Midbrain (tissue), 1 donor: ENCODE measurements at regions not wholly inside any gene's neighbourhood (a gene's known extent, or its start where the extent isn't known, plus 50 kb on each side); places are given as distances from the start of the nearest gene placed in this dataset.
A peak's percentile ranks its signal among the peaks of the same experiment; 100 is the strongest.

Experiments used
- DNase-seq: peaks from one replicate; lab custom pipeline; 2025; lab: John Stamatoyannopoulos, UW

DNA sequence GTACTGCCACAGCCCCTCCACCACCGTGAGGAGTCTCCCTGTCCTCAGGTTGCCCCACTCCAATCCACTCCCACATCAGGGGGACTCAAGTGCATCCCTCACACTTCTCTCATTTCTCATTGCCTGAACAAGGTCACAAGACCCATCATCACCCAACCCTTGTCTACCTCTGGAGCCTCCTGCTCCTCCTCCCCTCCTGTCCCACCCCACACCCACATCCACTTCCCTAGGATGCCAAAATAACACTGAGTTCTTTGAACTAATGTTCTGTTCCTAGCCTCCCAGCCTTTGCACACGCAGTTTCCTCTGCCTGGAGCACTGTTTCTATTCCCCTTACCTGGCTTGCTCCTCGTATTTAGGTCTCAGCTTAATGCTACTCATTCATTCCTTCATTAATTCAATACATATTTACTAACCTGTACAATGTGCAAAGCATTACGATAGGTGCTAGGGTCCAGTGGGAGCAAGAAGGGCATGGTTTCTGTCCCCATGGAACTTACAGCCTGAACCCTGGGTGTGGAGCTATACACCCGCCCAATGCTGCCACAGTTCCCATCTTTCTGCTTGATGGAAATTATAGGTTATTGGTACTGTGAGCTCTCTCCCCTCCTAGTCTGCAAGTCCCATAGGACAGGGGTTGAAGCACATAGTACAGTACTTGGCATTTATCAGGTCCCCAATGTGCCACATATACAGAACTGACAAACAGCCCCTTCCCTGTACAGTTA is 96.1 kb upstream of the GRIK3 start:
- DNase-seq: no peak

DNA sequence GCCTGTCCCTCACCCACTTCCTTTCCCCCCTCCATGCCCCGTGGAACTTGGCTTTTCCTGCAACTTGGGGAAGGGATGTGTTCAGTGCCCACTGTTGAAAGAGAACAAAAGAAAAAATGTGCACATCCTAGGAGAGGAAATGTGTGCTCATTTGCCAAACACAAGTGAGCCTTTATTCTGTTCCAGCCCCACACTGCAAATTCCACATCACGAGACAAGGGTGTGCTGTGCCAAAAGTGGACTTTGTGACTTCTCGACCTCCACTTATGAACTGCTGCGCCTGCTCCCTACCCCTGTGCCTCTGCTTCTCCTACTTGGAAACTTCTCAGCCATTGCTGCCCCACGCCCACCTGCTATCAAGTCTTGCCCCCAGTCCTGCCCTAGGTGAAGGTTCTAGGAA is 97.0 kb upstream of the GRIK3 start:
- DNase-seq: no peak

DNA sequence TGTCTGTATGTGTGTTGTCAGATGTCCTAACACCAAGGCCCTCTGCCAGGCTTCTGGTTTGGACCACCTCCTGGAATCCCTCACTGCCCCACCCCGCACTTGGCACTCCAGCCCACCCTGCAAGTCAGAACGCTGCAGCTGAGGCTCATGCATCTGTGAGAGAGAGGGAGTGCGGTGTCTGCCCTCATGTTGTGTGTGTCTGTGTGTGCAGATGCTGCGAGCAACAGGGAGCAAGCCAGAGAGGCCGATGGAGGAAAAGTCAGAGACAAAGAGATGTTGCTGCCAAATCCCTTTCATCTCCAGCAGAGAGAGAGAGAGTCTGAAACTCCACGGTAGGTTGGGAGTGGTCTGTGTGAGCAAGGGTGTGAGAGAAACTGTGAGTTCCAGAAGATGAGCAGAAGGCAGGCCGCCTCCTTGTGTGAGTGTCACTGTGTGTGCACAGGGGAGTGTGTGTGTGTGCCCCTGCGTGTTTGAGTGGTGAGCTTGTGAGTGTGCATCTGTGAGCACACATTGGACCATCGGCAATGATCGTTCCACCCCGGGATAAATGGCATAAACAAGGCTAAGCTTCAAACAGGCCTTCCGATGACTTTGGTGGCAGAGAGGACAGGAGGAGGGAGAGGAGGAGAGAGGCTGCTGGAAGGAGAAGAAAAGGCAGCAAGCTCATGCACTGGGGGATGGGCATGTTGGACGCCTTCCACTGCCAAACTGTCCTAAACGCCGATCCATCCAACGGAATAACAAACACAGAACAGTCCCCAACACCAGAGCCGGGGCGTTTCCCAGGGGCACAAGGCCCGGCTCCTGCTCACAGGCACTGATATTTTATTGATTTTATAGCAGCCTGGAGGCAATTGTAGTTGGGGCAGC is 99.2 kb upstream of the GRIK3 start:
- DNase-seq: no peak

DNA sequence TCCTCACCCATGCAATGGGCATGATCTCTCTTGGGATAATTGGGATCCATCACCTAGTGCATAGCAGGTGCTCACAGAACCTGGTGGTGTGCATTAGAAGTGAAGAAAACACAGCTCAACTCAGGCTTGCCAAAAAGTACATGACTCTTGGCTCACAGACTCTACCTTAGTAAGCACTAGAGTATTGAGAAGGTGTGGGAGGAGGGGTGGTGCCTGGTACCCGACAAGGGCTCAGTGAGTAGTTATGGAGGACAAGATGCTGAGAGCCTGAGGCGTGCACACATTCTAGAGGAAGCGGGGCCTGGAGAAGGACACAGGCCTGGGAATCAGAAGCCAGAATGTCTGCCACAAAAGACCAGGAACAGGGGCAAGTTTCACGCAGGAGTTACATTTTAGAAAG is 100.3 kb upstream of the GRIK3 start:
- DNase-seq: no peak

DNA sequence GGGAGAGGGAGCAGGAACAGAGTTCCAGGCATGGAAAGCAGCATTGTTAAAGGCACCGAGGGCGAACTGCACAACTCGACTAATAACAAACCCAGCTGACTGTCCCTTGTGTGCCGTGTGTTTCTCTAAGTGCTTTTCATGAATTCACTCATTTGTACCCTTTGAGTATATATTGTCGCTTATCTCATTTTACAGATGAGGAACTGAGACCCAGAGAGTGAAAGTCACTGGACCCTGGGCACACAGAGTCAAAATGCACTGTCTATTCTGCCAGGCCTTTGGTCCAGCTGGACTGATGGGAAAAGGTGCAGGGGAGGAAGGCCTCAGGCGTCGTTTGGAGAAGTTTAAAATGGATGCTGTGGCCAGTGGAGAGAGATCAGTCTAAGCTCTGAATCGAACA is 100.7 kb upstream of the GRIK3 start:
- no peak for DNase-seq

DNA sequence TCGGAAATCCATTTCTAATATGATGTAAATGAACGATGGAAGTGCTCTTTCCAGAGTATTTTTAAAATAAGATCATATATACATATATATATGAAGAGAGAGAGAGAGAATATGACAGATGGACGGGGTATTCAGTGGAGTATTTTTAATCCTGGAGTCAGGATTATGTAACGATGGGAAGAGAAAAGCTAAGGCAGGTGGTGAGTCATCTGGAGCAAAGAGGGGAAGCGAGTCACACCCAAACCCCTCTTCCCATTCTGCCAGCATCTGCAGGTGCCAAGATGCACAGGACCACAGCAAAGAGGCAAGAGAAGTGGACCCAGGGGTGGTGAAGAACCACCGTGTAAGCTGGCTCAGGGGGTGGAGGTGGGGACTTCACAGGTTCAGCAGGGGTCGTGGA is 102.7 kb upstream of the GRIK3 start:
- DNase-seq: no peak

DNA sequence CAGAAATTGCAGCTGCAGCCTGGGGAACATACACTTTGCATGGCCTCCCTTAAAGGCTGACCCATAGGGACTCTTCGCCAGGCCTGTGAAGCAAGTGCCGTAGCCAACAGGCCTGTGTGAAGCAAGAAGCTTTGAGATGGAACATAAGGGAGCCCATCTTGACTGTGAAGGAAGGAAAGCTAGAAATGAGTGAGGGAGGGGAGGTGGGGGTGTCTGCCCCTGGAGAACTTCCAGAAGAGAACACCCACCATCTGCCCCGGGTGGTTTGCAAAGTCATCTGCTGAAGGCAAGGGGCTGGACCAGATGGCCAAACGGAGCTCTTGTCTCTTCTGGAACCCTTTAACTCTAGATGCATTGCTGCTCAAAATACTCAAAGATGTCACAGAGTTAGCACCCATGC is 103.3 kb upstream of the GRIK3 start:
- no peak for DNase-seq

DNA sequence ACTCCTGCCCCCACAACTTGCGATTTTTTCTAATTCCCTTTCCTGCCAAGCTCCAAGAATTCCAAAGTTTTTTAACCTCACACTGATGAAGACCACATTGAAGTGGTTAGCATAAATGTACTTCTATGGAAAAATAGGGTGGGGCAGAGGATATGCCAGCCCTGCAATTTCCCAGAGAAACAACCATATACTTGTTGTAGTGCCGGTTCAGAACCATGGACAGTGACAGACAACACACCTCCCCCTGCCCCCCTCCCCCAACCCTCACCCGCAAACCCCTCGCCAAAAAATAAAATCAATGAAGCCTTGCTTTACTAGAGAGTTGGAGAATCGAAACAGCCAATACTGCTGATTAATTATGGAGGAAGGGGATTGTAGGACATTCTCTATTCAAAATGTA is 109.5 kb upstream of the GRIK3 start:
- no peak for DNase-seq

DNA sequence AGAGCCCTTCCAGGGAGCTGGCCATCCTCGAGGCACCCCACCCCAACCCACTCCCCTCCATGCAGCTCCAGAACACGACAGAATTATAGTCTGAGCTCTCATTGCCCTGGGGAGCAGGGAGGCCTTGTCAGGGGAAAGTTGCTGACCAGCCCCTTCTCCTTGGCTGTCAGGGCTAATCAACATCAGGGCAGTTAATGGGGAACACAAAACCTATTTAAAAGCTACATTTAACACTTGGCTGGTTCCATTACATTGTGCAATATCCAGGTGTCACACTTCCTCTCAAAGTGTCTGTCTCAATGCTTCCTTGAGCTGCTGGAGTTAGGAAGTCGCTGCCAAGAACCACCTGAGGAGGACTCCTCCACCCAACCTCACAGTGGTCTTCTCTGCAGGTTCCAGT is 111.8 kb upstream of the GRIK3 start:
- DNase-seq: no peak

DNA sequence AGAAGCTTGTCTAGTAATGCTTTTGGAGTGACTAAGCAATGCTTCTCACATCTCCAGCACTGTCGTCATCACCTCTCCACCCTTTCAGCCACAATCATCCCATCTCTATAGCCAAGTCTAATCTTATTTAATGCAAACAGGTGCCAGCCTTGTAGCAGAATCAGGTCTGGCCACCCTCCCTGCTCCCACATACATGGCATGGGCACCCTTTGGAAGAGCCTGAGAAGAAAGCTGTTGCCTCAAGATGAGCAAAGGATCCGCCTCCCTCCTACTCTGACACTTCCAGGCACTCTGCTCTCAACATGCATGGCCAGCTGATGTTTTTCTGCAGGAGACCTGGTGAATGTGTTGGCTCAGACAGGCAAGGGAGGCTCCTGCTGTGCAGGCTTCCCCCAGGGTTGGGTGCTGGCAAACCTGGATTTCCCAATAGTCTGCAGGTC is 113.1 kb upstream of the GRIK3 start:
- no peak for DNase-seq

DNA sequence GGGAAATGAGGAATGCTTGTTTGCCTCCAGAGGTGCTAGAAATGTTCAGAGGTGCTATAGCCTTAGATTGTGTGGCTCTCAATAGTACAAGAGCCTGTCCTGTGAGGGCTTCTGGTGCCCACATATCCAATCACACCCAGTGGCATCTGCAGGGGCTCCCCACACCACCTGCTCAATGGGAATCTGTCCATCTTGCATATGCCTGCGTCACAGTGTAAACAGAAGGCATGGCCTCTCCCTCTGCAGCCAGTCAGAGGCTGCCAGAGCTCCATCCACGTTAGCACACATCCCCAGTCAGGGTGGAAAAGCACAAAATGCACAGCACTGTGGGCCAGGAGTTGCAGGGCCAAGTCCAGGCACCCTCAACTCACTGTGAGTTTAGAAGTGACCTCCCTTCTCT is 113.6 kb upstream of the GRIK3 start:
- no peak for DNase-seq

DNA sequence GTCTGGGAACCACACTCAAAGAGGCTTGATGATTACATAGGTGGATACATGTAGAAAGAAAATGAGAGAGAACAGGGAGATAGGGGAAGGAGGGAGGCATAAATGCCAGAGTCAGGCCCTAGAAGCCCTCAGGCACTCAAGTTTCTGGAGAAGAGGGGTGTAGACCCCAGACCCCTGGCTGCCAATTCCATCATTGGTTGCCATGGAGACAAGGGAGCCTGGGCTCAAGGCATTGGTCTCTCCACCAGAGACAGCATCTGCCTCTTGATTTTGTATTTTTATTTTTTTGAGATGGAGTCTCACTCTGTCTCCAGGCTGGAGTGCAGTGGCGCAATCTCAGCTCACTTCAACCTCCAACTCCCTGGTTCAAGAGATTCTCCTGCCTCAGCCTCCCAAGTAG is 114.3 kb upstream of the GRIK3 start:
- DNase-seq: no peak

DNA sequence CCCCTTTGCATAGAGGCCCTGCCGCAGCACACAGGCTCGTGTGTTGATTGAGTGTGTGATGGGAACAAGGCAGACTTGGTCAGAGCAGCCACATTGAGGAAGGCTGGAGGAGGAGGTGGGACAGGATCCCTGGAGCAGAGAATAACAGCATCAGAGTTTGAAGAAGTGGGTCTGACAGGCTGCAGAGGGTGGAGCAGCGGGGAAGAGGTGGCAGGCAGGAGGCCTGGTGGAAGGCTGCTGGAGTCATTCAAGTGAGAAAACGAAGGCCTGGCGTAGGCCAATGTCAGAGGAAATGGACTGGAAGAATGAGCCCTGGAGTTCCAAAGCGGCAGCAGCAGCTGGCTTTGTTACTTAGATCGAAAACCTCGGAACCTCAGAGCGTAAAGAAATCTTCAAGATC is 115.0 kb upstream of the GRIK3 start:
- DNase-seq: no peak

DNA sequence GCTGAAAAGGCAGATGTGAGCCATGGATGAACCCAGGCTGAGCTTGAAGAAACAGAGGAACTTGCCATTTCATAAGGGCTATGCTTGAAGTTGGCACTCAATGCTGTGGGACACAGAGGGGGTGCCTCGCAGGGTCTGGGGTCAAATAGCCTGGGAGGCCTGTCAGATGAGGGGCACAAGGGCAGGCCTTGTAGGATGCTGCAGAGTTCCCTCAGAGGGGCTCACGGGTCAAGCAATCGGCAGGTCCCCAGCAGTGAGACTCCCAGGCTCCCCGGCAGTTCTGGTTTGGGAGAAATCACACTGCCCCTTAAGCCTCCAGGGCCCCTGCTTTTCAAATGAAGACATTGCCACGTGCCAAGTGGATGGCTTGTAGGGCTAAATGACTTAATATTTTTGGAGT is 116.7 kb upstream of the GRIK3 start:
- DNase-seq: no peak

DNA sequence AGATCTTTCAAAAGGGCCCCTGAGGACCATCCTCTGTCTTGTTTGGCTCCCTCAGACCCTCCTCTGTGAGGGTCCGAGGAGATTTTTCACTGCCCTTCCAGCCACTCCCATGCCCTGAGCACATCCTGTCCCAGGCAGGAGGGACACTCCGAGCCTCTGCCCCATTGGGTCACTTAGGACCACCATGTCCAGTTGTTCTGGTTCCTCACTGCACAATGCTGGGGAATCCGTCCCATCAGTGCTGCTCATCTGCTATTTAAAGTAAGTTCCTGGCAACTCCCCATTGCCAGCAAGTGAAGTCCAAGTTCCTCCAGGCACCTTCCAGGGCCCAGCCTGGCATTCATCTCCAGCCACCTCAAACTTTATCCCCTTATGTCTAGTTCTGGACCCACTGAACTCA is 117.5 kb upstream of the GRIK3 start:
- no peak for DNase-seq

DNA sequence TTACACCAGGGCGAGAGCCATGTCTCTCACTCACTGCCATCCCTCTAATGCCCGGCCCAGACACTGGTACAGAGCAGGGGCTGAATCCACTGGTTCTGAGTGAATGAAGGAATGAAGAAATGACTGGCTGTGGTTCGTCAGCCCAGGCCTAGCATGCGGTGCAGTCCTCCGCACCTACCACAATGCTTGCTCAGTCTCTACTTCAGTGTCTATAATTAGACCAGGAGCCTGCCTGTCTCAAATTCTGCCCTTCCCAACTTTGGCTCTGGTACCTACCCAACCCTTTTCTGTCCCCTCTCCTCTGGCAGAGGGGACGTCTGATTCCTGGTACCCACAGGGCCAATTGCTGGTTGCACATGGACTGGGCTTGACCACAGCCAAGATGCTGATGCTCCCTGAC is 118.2 kb upstream of the GRIK3 start:
- no peak for DNase-seq

DNA sequence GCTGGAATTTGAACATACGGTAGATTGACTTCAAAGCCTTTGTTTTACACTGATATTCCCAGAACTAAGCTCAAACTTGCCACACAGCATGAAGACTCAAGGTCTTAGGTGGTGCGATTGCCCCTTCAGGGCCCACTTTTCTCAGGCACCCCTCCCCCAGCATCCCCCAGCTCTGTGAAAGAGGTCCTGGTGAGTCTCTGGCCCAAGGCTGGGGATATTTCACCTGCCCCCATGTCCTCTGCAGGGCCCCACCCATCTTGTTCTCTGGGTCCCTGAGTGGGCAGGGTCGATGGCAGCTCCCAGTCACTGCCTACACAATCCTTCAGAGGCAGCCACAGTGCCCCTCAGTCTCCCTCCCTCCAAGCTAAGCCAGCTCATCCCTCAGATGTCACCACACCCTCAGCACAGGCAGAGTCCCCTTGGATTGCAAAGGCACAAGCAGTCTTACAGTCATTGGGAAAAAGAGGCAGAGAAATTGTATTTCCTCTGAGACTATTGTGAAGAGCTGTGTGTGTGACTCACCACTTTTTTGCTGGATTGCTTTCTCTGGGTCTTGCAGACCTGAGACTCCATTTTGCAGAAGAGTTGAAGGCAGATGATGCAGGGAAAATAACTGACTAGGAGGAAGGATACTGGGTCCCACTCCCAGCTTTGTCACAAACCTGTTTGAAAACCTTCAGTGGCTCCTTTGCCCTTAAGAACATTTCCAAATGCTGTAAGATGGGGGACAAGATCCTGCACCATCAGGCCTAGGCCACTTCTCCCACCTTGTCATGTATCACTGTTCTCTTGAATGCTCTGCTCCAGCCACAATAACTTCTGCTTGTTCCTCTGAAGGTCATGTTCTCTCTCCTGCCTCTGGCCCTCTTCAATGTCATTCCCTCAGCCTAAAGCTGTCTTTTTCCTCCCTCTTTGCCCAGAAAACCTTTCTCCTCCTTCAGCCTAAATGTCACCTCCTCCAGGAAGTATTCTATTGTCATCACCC is 119.1 kb upstream of the GRIK3 start:
- DNase-seq: no peak

DNA sequence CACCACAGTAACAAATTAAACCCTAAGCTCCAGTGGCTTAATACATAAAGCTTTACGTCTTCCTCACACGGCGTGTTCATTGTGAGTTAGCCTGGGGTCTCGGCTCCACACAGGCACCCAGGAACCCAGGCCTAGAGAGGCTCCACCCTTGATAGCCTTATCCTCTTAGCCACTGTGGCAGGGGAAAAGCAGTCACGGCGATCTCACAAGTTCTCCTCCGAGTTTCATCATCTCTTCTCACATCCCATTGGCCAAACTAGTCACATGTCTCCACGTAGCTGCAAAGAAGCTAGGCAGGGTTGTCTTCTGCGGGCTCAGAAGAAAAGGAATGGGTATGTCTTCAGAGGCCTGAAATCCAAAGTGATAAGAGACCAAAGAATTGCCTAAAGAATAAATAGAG is 122.3 kb upstream of the GRIK3 start:
- DNase-seq: no peak

DNA sequence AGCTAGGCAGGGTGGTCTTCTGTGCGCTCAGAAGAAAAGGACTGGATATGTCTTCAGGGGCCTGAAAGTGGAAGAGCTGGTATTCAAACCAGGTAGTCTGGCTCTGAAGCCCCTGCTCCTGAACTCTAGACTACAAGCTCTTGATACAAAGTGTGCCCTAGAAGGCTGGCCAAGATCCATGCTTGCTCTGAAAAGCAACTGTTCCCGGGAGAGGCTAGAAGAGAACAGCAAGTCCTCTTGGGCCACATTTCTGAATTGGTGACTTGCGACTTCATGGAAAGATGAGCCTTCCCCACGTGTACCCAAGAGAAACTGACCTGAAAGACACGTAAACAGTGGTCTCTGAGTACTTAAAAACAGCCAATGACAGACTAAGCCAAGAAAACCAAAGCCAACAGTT is 123.3 kb upstream of the GRIK3 start:
- DNase-seq: peak; percentile 58

DNA sequence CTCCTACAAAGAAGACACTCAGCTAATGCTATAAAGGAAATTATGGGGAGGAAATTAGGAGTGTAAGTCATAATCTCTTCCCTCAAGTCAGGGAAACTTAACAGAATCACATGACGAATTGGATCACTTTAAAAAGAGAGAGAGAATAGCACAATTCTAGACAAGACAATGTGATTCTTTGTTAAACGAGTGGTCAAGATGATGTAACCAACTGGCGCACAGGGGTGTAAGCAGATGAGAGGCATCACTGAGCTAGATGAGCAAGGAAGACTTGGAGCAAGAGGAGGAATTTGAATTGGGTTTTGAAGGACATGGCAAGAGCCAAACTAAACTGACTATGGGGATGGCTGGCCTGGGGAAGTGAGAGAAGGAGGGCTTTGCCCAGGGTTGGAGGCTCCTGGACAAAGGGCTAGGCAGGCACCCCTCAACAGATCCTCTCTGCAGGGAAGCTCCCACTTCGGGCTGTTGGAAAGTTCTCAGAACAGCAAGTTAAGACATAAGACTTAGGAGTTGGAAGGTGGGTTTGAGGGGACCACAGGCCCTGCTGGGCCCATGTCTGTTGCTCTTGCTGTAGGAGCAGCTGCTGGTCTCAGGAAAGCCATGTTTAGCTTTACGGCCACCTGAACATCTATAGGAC is 123.9 kb upstream of the GRIK3 start:
- peak; percentile 78 for DNase-seq

DNA sequence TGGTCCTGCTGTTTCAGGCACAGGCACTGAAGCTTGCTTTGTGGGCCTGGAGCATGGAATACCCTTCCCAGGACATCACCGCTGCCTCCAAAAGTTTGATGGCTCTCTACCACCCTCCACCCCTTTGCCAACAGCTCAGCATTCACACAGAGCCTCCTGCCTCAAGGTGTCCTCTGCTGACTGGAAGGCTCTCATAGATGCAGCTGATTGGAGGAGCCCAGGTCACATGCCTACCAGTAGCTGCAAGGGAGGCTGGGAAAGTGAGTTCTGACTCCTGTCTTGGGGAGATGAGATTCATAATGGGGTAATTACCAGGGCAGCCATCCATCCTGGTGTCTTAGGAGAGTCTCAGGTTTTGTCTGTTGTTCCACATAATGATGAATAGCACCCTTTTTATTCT is 124.8 kb upstream of the GRIK3 start:
- DNase-seq: no peak

DNA sequence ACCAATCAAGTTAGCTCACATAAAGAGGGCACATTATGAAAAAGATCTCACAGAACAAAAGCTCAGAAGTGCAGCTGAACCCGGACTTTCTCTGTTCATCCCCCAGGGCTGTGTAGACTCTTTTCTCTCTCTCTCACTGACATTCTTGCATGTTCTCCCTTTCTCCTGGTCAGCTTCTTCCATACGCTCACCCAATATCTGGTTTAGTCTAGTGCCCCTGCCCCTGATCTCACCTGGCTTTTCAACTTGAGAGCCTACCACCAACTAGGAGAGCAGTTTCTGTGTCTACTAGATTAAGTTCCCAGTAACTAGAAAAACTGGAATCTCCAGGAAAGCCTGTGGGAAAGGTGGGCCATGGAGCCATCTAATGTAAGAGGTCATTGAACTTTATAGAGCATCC is 126.9 kb upstream of the GRIK3 start:
- DNase-seq: no peak
